Hepatocyte (in vitro differentiated cells): ENCODE measurements at regions not wholly inside any gene's neighbourhood (a gene's known extent, or its start where the extent isn't known, plus 50 kb on each side); places are given as distances from the start of the nearest gene placed in this dataset.

Experiments
- DNase-seq: peaks from one replicate; pipeline ENCODE4 v3.0.0-alpha.2; 2016; ENCODE audit warnings: low spot score
- H2AFZ ChIP-seq: fragments of 200-600 bp; sonication (generic); 2 replicates; pipeline ENCODE4 v1.6.0; 2016; ENCODE audit warnings: antibody characterized with exemption, mild to moderate bottlenecking
- H3K27ac ChIP-seq: fragments of 200-600 bp; sonication (generic); 2 replicates; pipeline ENCODE4 v1.5.1; 2016; ENCODE audit warnings: mild to moderate bottlenecking
- H3K27me3 ChIP-seq: fragments of 200-600 bp; sonication (generic); 2 replicates; pipeline ENCODE4 v1.6.1; 2016
- H3K36me3 ChIP-seq: fragments of 200-600 bp; sonication (generic); replicated peaks from 2 replicates; pipeline ENCODE4 v1.5.1; 2016; ENCODE audit warnings: low read depth; ENCODE audit not compliant: insufficient read depth
- H3K4me1 ChIP-seq: fragments of 200-600 bp; sonication (generic); 2 replicates; pipeline ENCODE4 v1.5.1; 2016; ENCODE audit warnings: mild to moderate bottlenecking, moderate library complexity; ENCODE audit not compliant: insufficient read depth
- H3K4me2 ChIP-seq: fragments of 200-600 bp; sonication (generic); 2 replicates; pipeline ENCODE4 v1.6.0; 2016
- H3K4me3 ChIP-seq: fragments of 200-600 bp; sonication (generic); 2 replicates; pipeline ENCODE4 v1.5.1; 2016; ENCODE audit warnings: mild to moderate bottlenecking
- H3K79me2 ChIP-seq: fragments of 200-600 bp; sonication (generic); 2 replicates; pipeline ENCODE4 v1.6.0; 2017; ENCODE audit warnings: mild to moderate bottlenecking
- H3K9me2 ChIP-seq: fragments of 200-600 bp; sonication (generic); replicated peaks from 2 replicates; pipeline ENCODE4 v1.6.0; 2017; ENCODE audit warnings: mild to moderate bottlenecking; ENCODE audit not compliant: insufficient read depth
- H3K9me3 ChIP-seq: fragments of 200-600 bp; sonication (generic); 2 replicates; pipeline ENCODE4 v1.5.1; 2016; ENCODE audit warnings: low read depth, mild to moderate bottlenecking
- H4K20me1 ChIP-seq: fragments of 200-600 bp; sonication (generic); 2 replicates; pipeline ENCODE4 v1.6.0; 2016; ENCODE audit warnings: mild to moderate bottlenecking; ENCODE audit not compliant: insufficient read depth, poor library complexity, severe bottlenecking
- CTCF ChIP-seq: fragments of 200-600 bp; sonication (generic); IDR thresholded peaks from 2 replicates; pipeline ENCODE4 v1.5.1; 2016; ENCODE audit warnings: antibody characterized with exemption, mild to moderate bottlenecking; ENCODE audit not compliant: poor library complexity
- EZH2 ChIP-seq: fragments of 200-600 bp; sonication (generic); IDR thresholded peaks from 2 replicates; pipeline ENCODE4 v1.6.1; 2016; ENCODE audit warnings: antibody characterized with exemption, mild to moderate bottlenecking, borderline replicate concordance
- EZH2phosphoT487 ChIP-seq: fragments of 200-600 bp; sonication (generic); IDR thresholded peaks from one replicate; pipeline ENCODE4 v1.6.1; 2018; ENCODE audit warnings: antibody characterized with exemption, mild to moderate bottlenecking, low read depth, moderate library complexity; ENCODE audit not compliant: unreplicated experiment, severe bottlenecking
- WGBS: methylation state at CpG from one replicate; pipeline ENCODE4 v1.1.6; 2016; ENCODE audit warnings: low lambda C conversion rate; ENCODE audit errors: missing lambda C conversion rate; 5-methylcytosine and 5-hydroxymethylcytosine counted together

DNA sequence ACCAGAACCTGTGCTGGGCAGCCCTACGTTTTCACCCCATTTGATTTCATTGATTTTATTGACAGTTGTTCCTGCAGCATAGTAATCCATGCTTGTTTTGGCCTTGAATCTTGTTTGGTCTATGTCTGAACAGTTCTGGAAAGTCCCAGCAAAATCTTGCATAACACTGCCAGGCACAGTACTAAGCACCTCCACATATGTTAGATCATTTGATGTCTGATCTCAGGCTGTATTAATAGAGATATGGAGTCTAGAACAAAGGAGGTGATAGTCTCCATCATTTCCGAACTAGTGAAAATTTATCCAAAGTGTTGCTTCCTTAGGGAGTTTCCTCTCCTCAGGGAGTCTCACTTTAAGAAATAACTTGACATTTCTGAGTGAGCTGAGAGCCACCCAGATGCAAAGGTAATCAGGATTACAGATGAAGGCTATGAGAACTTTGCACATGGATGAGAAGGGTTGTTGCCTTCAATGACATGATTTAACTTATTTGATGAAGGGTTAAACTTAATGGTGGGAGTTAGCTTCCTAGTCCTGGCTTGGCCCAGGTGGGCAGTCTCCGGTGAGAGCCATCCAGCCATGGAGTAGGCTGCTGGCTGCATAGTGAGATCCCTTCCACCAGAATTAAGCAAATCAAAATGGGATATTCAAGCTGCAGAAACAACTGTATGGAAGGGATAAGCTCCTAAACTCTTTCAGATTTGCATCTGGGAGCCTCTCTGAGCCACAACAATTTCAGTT lies 173.8 kb upstream of the MVB12B start:
- no peak for DNase-seq
- H3K27ac ChIP-seq, result no peak overlapping the region
- WGBS, result 91% methylated on average over 3 of the region's 3 CpGs

DNA sequence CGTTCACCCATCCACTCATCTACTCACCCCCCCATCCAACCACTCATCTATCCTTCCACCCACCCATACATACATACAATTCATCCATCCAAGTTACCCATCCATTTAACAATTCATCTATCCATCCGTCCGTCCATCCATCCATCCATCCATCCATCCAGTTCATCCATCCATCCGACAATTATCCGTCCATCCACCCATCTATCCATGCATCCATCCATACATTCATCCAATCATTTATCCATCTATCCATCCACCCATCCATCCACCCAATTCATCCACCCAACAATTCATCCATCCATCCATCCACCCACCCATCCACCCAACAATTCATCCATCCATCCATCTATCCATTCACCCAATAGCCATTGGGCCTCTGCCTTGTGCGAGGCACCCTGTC lies 173.2 kb upstream of the MVB12B start:
- TF ChIP-seq CTCF (no peak), EZH2 (no peak), EZH2phosphoT487 (no peak)
- H3K27me3 ChIP-seq, result no peaks in the 10 kb centered on the region
- H3K36me3 ChIP-seq, result no peaks in the 10 kb centered on the region
- H4K20me1 ChIP-seq, result no peaks in the 10 kb centered on the region
- H3K4me1 ChIP-seq, result peaks cover 5% of the 10 kb centered on the region
- H3K4me2 ChIP-seq, result no peak overlapping the region
- WGBS, result 76% methylated on average over 6 of the region's 6 CpGs
- H3K79me2 ChIP-seq, result no peaks in the 10 kb centered on the region
- no peaks in the 10 kb centered on the region for H3K9me2 ChIP-seq
- DNase-seq, result no peak
- H3K4me3 ChIP-seq, result no peak overlapping the region
- H3K9me3 ChIP-seq, result no peaks in the 10 kb centered on the region
- H2AFZ ChIP-seq, result no peak overlapping the region
- no peak overlapping the region for H3K27ac ChIP-seq

More for the DNA sequence above, 173.8 kb upstream of the MVB12B start:
- H3K27me3 ChIP-seq, result no peaks in the 10 kb centered on the region
- H3K36me3 ChIP-seq, result no peaks in the 10 kb centered on the region
- peaks cover 8% of the 10 kb centered on the region for H3K4me1 ChIP-seq
- H3K4me3 ChIP-seq, result no peak overlapping the region
- H4K20me1 ChIP-seq, result no peaks in the 10 kb centered on the region
- no peak for TF ChIP-seq CTCF
- TF ChIP-seq EZH2, result no peak
- TF ChIP-seq EZH2phosphoT487, result no peak
- H3K4me2 ChIP-seq, result no peak overlapping the region
- H3K9me2 ChIP-seq, result no peaks in the 10 kb centered on the region
- no peaks in the 10 kb centered on the region for H3K9me3 ChIP-seq
- H2AFZ ChIP-seq, result no peak overlapping the region
- no peaks in the 10 kb centered on the region for H3K79me2 ChIP-seq

DNA sequence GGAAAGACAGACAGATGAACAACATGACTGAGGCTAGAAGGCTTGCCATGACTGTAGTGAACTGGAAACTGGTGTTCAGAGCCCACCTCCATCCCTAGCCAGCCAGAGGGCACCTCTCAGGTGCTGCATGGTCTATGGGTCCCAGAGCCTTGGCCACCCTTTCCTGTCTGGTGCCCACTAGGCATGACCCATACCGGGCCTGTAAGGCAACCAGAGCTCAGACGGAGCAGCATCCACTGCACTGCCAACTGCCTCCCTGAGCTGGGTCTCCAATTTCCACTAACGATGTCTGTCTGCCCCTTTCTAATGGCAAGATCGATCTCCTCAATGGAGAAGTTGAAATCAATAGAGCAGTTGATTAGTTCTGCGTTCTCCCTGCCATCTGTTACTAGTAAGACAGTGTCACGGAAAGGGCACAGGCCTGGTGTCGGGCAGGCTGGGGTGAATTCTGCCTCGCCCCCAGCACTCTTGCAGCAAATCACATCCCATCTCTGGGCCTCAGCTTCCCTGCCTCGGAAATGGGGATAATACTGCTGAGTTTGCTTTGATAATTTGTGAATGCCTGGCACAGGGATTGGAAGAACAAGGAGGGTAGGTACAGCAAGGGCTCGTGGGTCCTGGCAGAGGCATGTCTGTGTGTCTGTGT lies 172.3 kb upstream of the MVB12B start:
- no peak overlapping the region for H3K27ac ChIP-seq
- no peaks in the 10 kb centered on the region for H3K79me2 ChIP-seq
- no peak for TF ChIP-seq CTCF
- TF ChIP-seq EZH2phosphoT487, result no peak
- no peak for TF ChIP-seq EZH2
- H3K9me3 ChIP-seq, result no peaks in the 10 kb centered on the region
- 85% methylated on average over 10 of the region's 10 CpGs for WGBS
- H3K4me3 ChIP-seq, result no peak overlapping the region
- peaks cover 5% of the 10 kb centered on the region for H3K4me1 ChIP-seq
- no peaks in the 10 kb centered on the region for H3K9me2 ChIP-seq
- DNase-seq, result no peak
- H3K4me2 ChIP-seq, result no peak overlapping the region
- H4K20me1 ChIP-seq, result no peaks in the 10 kb centered on the region
- no peaks in the 10 kb centered on the region for H3K36me3 ChIP-seq
- H3K27me3 ChIP-seq, result no peaks in the 10 kb centered on the region
- no peak overlapping the region for H2AFZ ChIP-seq
